OCI-LY3 (cell line): ENCODE measurements at regions not wholly inside any gene's neighbourhood (a gene's known extent, or its start where the extent isn't known, plus 50 kb on each side); places are given as distances from the start of the nearest gene placed in this dataset.
"Not testable (repeated sequence)": the region's sequence is repeated elsewhere in the genome, so short reads cannot be mapped to it uniquely, and the experiment has no call there.

Experiments
- EZH2phosphoT487 ChIP-seq: fragments of 200-600 bp; shearing (Covaris generic); IDR thresholded peaks from 2 replicates; pipeline ENCODE4 v1.6.1; 2018; ENCODE audit warnings: antibody characterized with exemption, mixed run types, low read depth
- TF ChIP-seq, protein P1 (sequence below): fragments of 200-600, 300-600 bp; sonication (generic); IDR thresholded peaks from 2 replicates; pipeline ENCODE4 v1.5.1; 2014; ENCODE audit warnings: antibody characterized with exemption, low read length, low read depth

GRCh38 chr4:49262786-49263185 lies 276.7 kb downstream of the CWH43 start:
- TF ChIP-seq, protein P1, sequence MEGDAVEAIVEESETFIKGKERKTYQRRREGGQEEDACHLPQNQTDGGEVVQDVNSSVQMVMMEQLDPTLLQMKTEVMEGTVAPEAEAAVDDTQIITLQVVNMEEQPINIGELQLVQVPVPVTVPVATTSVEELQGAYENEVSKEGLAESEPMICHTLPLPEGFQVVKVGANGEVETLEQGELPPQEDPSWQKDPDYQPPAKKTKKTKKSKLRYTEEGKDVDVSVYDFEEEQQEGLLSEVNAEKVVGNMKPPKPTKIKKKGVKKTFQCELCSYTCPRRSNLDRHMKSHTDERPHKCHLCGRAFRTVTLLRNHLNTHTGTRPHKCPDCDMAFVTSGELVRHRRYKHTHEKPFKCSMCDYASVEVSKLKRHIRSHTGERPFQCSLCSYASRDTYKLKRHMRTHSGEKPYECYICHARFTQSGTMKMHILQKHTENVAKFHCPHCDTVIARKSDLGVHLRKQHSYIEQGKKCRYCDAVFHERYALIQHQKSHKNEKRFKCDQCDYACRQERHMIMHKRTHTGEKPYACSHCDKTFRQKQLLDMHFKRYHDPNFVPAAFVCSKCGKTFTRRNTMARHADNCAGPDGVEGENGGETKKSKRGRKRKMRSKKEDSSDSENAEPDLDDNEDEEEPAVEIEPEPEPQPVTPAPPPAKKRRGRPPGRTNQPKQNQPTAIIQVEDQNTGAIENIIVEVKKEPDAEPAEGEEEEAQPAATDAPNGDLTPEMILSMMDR = not testable (repeated sequence)
- TF ChIP-seq EZH2phosphoT487 = not testable (repeated sequence)
